ENCODE measurements at regions not wholly inside any gene's neighbourhood (a gene's known extent, or its start where the extent isn't known, plus 50 kb on each side); places are given as distances from the start of the nearest gene placed in this dataset.

- Mint-ChIP-seq H3K4me1 (peaks cover 12% of the 10 kb centered on the region; the same call in 2 of the 3 replicates), H3K27me3 (ENCODE audit: insufficient read depth, low read depth, poor library complexity) (peaks cover 11% of the 10 kb centered on the region), H3K4me3 (no peak overlapping the region), H3K27ac (no peak overlapping the region), H3K36me3 (ENCODE audit: low read depth) (no peaks in the 10 kb centered on the region), H3K9me3 (peaks cover 4% of the 10 kb centered on the region; the same call in 1 of the 3 replicates)
- Histone ChIP-seq H3F3A (replicated peaks; ENCODE audit: low read depth) (no peaks in the 10 kb centered on the region), H3K27me3 (ENCODE audit: insufficient read depth) (no peaks in the 10 kb centered on the region), H3K9me2 (ENCODE audit: insufficient read depth) (no peaks in the 10 kb centered on the region), H3K4me3 (no peak overlapping the region), H3K36me3 (ENCODE audit: insufficient read depth) (no peaks in the 10 kb centered on the region), H3K79me2 (replicated peaks; ENCODE audit: insufficient read depth) (no peaks in the 10 kb centered on the region), H4K20me1 (replicated peaks; ENCODE audit: insufficient read depth) (no peaks in the 10 kb centered on the region), H3K4me2 (no peak overlapping the region), H3K4me1 (ENCODE audit: insufficient read depth) (peaks cover 7% of the 10 kb centered on the region; the same call in 1 of the 2 replicates), H3K27ac (ENCODE audit: low read depth) (no peak overlapping the region), H2AFZ (peak overlapping the region; percentile 9; the same call in 1 of the 2 replicates)
- ATAC-seq (no peak), DNase-seq (ENCODE audit: low spot score) (no peak)
- TF ChIP-seq, protein P1, sequence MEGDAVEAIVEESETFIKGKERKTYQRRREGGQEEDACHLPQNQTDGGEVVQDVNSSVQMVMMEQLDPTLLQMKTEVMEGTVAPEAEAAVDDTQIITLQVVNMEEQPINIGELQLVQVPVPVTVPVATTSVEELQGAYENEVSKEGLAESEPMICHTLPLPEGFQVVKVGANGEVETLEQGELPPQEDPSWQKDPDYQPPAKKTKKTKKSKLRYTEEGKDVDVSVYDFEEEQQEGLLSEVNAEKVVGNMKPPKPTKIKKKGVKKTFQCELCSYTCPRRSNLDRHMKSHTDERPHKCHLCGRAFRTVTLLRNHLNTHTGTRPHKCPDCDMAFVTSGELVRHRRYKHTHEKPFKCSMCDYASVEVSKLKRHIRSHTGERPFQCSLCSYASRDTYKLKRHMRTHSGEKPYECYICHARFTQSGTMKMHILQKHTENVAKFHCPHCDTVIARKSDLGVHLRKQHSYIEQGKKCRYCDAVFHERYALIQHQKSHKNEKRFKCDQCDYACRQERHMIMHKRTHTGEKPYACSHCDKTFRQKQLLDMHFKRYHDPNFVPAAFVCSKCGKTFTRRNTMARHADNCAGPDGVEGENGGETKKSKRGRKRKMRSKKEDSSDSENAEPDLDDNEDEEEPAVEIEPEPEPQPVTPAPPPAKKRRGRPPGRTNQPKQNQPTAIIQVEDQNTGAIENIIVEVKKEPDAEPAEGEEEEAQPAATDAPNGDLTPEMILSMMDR (conservative IDR thresholded peaks at IDR 0.05; ENCODE audit: low read depth in 2 of 2), result no peak
- TF ChIP-seq ZNF462 (CRISPR knock-in tag; IDR thresholded peaks at IDR 0.05) (no peak), STAT1 (IDR thresholded peaks at IDR 0.05; ENCODE audit: unreplicated experiment) (no peak), POLR2AphosphoS5 (IDR thresholded peaks at IDR 0.05; ENCODE audit: low read depth) (no peak), JUNB (IDR thresholded peaks at IDR 0.05; ENCODE audit: unreplicated experiment) (no peak), EZH2 (IDR thresholded peaks at IDR 0.05; ENCODE audit: low read depth, unreplicated experiment) (no peak), REST (IDR thresholded peaks at IDR 0.05; ENCODE audit: unreplicated experiment) (no peak), ZNF114 (CRISPR knock-in tag; IDR thresholded peaks at IDR 0.05) (no peak), ZNF331 (CRISPR knock-in tag; IDR thresholded peaks at IDR 0.05; ENCODE audit: low read depth) (no peak), CREB1 (CRISPR knock-in tag; IDR thresholded peaks at IDR 0.05; ENCODE audit: low read depth) (no peak), NANOG (IDR thresholded peaks at IDR 0.05; ENCODE audit: borderline replicate concordance) (no peak), EZH2phosphoT487 (IDR thresholded peaks at IDR 0.05; ENCODE audit: unreplicated experiment) (no peak), ETS1 (IDR thresholded peaks at IDR 0.05) (no peak)
These were observed 176.7 kb downstream of the EMX2 start for GRCh38 chr10:117718986-117719920.

Measured in GM23338 (cell line).